SK-N-MC (cell line): ENCODE measurements at regions not wholly inside any gene's neighbourhood (a gene's known extent, or its start where the extent isn't known, plus 50 kb on each side); places are given as distances from the start of the nearest gene placed in this dataset.

Source experiments
- EZH2 ChIP-seq: fragments of 200-600 bp; sonication (generic); IDR thresholded peaks from one replicate; pipeline ENCODE4 v1.6.1; 2017; ENCODE audit warnings: antibody characterized with exemption
- POLR2AphosphoS5 ChIP-seq: IDR thresholded peaks from 2 replicates; pipeline ENCODE4 v1.6.1; 2012; ENCODE audit warnings: mild to moderate bottlenecking, low read depth, low read length, borderline replicate concordance

DNA sequence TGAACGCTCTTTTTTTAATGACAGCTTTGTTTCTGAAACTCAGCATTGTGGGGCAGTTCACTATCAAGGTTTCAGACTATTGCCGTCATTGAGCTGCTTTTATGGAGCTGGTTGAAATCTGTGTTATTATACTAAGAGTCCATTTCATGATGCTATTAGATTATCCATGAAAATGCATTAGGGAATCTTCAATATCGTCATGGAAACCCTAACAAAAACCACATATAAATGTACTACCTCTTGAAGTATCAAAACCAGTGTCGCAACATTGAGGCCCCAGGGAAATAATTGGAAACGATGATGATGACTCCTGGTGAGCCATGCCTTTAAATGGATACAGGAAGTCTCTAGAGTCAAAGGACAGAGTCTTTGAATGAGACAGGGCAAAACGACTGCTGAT, 231.6 kb upstream of the CPHXL start:
- no peak for TF ChIP-seq EZH2
- no peak for TF ChIP-seq POLR2AphosphoS5
